ENCODE measurements at regions not wholly inside any gene's neighbourhood (a gene's known extent, or its start where the extent isn't known, plus 50 kb on each side); places are given as distances from the start of the nearest gene placed in this dataset.
"Not testable (repeated sequence)": the region's sequence is repeated elsewhere in the genome, so short reads cannot be mapped to it uniquely, and the experiment has no call there.

GRCh38 chr3:70615286-70615685 is 302.8 kb upstream of the MDFIC2 start:
- no peak overlapping the region for H3K4me3 ChIP-seq (replicated peaks; ENCODE audit: low read depth, low read length)
- no peak for DNase-seq (ENCODE audit: low read depth)
- TF ChIP-seq CTCF (IDR thresholded peaks at IDR 0.05; ENCODE audit: low read length, missing control alignments): no peak

- no peak for TF ChIP-seq CTCF (IDR thresholded peaks at IDR 0.05; ENCODE audit: low read length, missing control alignments)
- DNase-seq (ENCODE audit: low read depth): no peak
- no peak overlapping the region for H3K4me3 ChIP-seq (replicated peaks; ENCODE audit: low read depth, low read length)
These were observed 301.7 kb upstream of the MDFIC2 start for GRCh38 chr3:70614111-70614510.

GRCh38 chr3:70612920-70613319 is 300.5 kb upstream of the MDFIC2 start:
- no peak for TF ChIP-seq CTCF (IDR thresholded peaks at IDR 0.05; ENCODE audit: low read length, missing control alignments)
- no peak overlapping the region for H3K4me3 ChIP-seq (replicated peaks; ENCODE audit: low read depth, low read length)
- no peak for DNase-seq (ENCODE audit: low read depth)

- H3K4me3 ChIP-seq (replicated peaks; ENCODE audit: low read depth, low read length); DNase-seq (ENCODE audit: low read depth): not testable (repeated sequence)
These were observed 299.3 kb upstream of the MDFIC2 start for GRCh38 chr3:70611667-70612277.

GRCh38 chr3:70608434-70608833 is 296.0 kb upstream of the MDFIC2 start:
- no peak for TF ChIP-seq CTCF (IDR thresholded peaks at IDR 0.05; ENCODE audit: low read length, missing control alignments)
- H3K4me3 ChIP-seq (replicated peaks; ENCODE audit: low read depth, low read length): no peak overlapping the region
- DNase-seq (ENCODE audit: low read depth): no peak

- H3K4me3 ChIP-seq (replicated peaks; ENCODE audit: low read depth, low read length): no peak overlapping the region
- DNase-seq (ENCODE audit: low read depth): no peak
- TF ChIP-seq CTCF (IDR thresholded peaks at IDR 0.05; ENCODE audit: low read length, missing control alignments): no peak
These were observed 295.0 kb upstream of the MDFIC2 start for GRCh38 chr3:70607469-70607868.

- peak; percentile 3 for DNase-seq (ENCODE audit: low read depth)
These were observed 293.6 kb upstream of the MDFIC2 start for GRCh38 chr3:70606018-70606417.

More at GRCh38 chr3:70606018-70606417, 293.6 kb upstream of the MDFIC2 start:
- no peak overlapping the region for H3K4me3 ChIP-seq (replicated peaks; ENCODE audit: low read depth, low read length)
- no peak for TF ChIP-seq CTCF (IDR thresholded peaks at IDR 0.05; ENCODE audit: low read length, missing control alignments)
